DMS 273 (cell line): ENCODE measurements at regions not wholly inside any gene's neighbourhood (a gene's known extent, or its start where the extent isn't known, plus 50 kb on each side); places are given as distances from the start of the nearest gene placed in this dataset.

Experiments used
- DNase-seq: peaks from one replicate; lab custom pipeline; 2025; ENCODE audit not compliant: unreplicated experiment; lab: John Stamatoyannopoulos, UW

DNA sequence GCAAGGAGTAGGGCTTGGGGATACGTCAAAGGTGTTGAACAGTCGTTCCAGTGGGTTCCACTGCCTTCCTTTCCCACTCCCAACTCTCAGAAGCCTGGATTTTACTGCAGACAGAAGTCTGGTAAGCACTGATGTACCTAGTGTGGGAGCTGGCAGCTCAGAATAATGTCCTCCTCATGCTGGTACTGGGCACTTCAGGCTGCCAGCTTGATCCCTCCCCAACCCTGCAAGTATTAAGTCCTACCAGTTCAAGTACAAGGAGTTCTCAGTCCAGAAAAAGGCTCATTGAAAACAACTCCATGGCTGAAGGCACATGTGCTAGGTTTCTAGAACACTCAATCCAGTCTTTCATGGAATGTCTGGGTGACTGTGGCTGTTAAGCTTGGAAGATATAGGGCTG lies 304.3 kb downstream of the NUAK1 start:
- DNase-seq, result no peak

DNA sequence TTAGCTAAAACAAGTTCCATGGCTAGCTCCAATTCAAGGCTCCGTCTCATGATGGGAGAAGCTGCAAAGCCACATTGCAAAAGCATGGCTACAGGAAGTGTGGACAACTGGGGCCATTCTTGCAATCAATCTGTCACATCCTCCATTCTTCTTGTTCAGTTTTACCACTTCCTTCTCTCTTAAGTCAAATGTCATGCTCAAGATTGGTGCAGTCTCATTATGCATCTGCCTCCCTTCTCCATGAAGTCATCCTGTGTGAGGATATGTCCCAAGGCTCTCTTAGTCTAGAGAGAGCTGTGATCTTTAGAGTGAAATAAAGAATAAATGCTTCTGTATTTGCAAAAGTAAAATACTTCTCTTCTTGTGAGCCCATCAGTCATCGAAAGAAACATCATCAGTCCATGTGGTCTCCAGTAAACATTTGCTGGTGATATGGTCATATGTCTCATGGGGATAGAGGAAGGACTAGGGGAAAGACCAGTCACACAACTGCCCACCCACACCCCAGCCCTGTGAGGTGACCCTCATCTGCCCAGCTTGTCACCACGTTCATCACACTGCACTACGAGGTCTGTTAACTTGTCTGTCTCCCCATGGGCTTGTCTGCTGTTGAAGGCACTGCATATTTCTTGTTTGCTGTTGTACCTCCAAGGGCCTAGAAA lies 303.0 kb downstream of the NUAK1 start:
- no peak for DNase-seq

DNA sequence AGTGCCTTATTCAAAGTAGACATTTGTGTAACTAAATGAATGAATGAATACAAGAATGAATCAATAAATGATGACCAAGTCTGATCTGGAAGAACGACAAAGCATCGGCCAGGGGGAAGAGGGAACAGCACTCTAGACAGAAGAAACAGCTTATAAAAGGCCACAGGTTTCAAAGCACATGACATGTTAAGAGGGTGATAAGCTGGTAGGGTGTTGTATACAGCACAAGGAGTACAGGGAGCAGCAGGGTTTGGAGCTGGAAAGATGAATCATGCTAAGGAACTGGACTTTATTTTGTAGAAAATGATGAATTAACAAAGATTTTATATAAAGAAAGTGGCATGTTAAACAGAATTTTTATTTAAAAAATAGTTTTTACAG lies 302.5 kb downstream of the NUAK1 start:
- DNase-seq, result no peak

DNA sequence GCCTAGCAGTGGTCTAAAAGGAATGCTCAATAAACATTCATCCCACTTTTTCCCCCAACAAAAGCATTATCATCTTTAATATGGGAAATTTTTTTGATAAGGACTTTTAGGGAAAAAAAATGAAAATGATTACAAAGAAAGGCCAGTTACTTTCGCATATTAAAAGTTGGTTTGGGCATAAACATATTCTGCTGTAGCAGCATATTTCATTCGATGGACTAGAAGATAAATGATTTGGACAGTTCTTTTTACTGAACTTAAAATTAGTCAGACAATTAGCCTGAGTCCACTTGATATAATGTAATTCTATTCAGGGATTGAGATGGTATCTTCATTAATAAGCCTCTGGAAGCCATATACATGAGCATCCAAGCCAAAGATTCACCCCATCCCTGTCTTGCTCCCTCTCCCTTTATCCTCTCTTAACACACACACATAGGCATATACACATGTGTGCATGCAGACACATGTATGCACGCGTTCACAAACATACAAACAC lies 299.1 kb downstream of the NUAK1 start:
- DNase-seq, result no peak

DNA sequence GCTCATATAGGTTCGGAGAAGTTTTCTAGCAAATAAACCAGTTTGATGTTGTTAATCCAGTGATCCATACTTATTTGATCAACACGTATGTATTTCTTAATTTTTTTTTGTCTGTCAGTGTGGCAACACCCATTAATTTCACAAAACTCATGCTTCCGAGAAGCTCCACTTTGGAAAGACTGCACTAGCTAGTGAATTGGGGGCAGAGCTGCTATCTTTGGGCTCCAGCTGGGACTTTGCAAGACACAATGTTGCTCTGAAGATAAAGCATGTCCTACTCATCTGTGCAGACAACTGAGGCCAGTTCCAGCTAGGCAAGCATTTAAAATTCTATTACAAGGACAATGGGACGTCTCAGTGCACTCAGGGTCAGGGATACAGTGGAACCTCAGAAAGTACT lies 298.4 kb downstream of the NUAK1 start:
- DNase-seq, result no peak

DNA sequence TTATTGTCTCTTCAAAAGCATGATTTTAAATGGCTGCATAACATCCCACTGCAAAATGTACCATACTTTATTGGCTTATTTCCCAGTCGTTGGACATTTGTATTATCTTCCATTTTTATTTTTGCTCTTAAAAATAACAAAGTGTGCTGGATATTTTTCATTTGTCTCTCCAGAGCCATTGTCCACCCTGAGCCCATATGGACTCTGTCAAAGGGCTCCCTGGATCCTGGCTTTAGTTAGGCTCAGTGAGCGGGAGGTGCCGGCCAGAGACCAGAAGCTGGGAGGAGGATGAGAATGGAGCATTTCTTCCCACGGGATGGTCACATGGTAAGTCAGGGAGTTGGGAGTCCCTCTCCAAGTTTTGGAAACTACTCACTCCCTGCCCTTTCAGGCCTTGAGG lies 296.9 kb downstream of the NUAK1 start:
- DNase-seq, result no peak

DNA sequence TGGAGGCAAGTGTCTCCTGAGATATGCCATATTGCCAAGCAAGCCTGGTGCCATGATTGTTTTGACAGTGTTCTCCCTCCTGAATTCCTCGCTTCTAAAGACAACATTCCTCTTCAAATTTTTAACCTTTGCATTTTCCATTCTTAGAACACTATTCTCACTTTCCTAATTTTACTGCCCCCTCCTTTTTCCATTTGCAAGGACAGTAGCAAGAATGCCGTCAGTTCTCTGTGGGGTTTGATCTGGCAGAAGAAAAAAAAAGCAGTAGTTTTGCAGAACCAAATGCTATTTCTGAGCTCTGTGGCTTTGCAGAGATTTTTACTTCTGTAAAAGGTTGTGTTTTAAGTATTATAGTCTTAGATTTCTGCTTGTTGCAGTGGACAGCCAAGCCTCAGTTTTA lies 295.2 kb downstream of the NUAK1 start:
- no peak for DNase-seq

DNA sequence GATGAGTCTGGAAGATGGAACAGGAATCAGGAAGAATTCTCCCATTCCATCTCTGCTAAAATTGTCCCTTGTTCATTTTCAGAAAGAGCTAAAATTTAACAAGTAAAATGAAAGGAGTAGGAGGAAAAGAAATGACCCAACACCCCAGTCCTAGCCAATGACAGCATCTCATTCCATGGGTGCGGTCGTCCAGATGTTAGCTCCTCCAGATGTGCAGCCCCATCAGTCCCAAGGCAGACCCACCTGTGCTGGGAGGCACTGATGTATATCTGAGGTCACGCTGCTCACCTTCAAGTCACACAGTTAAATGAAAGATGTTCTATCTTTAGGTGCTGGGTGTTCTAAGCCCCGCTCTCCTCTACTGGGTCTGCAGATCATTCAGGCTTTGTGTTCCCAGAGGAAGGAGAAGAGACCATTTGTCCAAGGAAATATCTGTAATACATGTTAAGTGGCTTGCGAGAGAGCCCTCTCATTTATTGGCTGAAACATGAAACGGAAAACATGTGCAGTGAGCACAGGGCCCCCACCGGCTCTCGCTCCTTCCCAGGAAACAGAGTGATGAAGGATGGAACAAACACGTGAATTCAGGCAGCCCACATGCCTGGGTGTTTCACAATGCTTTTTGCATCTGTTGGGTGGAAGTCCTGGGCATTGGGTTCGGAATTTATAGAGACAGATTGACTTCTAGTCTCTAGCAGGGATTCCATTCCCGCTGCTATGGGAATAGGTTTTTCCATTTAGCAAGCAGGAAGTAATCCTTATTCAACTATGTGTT lies 294.6 kb downstream of the NUAK1 start:
- DNase-seq, result no peak

DNA sequence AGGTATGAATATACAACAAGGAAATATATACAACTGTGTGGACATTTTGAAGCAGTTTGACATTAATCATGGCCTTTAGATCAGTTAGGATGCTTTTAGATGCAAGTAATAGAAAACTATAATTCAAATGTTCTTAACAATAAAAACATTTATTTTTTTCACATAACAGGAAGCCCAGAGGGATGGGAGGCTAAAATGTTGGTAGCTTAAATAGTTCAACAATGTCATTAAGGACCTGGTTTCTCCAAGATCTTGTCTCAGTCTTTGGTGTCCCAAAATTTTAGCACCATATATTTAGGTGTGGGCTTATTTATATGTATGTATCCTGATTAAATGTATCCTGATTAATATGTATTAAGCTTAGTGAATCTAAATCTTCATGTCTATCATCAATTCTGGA lies 292.4 kb downstream of the NUAK1 start:
- DNase-seq, result no peak

DNA sequence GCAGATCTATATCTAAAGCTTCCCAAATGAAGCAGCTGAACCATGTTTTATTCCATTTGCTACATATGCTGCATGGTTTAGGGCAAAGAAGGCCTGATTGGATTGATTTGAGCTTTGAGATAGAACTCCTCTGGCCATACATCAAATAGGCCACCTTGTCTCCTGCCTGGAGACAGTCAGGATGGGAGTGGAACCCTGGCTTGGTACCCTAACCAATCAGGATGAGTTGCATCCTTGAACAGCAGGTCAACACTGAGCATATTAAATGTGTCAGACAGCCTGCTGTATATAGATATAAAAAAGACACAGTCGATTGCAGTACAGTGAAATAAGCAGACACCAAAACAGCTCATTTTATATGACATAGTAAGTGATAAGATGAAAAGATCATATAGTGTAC lies 291.7 kb downstream of the NUAK1 start:
- DNase-seq, result no peak

DNA sequence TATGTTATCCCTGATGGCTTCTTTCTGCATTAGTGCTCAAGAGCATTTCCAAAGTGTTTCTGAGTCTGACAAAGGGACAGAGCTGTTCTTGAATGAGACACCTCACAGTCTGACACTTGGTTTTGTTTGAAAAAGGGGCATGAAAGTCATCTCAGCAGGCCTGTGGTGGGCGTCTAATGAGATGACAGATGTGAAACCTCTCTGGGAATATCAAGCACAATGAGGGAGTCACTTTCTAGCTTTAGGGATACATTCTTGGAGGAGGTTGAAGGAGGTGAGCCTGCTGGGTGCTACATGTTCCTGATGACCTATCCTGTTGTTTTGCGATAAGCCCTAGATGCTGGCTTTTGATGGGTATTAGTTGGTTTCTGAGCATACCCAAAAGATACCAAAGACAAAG lies 290.5 kb downstream of the NUAK1 start:
- DNase-seq, result no peak

DNA sequence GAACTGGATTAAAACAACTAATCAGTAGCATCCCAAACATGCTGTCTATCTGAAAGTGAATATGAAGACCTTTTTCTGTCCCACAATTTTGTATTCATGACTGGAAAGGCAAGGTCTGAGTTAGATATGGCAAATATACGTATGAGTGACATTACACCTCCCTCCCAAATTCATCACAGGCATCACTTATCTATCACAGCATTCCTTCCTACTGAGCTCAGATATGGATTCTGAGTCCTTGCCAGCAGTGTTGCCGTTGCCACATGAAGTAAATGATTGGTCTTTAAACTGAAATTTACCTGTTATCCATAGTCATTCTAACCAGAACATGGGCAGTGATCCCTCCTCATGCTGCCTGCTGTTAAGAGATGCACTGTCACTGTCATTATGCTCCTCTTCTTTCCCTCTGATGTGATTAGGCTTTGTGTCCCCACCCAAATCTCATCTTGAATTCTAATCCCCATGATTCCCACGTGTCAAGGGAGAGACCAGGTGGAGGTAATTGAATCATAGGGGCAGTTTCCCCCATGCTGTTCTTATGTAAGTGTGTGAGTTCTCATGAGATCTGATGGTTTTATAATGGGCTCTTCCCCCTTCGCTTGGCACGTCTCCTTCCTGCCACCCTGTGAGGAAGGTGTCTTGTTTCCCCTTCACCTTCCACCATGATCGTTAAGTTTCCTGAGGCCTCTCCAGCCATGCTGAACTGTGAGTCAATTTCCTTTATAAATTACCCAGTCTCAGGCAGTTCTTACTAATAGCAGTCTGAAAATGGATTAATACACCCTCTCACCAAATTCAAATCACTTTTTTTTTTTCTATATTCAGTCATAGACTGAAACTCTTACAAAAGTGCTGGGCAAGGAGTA lies 288.4 kb downstream of the NUAK1 start:
- no peak for DNase-seq

DNA sequence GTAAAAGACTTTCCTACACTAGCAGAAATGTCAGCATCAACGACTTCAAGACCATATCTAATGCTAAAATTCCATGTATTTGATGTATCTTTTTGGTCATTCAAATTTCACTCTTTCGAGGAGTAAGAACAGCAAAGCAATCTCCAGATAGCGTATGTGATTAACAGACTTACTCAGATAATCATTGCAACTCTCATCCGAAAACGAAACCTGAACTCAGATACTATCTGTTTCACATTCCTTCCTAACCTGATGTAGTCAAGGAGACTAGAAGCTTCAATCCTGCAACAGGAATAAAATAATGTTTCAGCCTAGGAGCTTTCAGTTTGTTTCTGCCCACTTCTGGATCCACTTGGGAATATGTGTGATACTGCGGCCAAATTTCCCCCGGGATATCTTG lies 286.3 kb downstream of the NUAK1 start:
- no peak for DNase-seq

DNA sequence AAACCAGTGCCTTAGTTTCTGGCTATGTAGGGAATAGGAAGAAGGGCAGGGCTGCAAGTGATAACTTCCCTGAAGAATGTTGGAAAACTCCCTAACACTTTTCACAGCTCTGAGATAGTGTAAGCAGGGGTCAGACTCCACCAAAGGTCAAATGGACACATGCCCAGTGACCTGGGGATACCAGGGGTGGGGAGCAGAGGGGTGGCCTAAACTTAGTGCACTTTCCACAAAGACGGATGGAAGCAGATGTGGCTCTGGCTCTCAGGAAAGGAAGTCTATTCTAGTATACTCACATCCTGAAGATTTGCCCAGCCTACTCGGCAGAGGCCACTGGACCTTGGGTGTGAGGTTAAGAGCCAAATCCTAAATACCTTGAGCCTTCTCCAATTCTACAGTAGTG lies 285.8 kb downstream of the NUAK1 start:
- no peak for DNase-seq

DNA sequence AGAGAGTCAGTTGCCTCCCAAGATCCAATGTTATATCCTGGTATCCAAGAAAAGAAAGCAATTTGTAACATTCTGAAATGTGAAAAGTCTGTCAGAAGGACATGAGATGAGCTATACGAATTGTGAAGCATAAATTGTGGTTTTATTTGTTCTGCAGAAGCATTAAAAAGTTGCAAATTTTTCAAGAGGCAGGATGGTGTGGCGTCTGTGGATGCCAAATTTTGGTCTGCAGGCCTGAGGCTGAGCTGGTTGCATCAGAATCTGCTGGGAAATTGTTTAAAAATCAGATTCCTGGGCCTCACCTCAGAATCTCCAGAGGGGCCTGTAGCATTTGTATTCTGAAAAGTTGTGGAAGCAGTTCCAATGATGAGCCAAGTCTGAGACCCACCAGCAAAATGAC lies 284.7 kb downstream of the NUAK1 start:
- no peak for DNase-seq

DNA sequence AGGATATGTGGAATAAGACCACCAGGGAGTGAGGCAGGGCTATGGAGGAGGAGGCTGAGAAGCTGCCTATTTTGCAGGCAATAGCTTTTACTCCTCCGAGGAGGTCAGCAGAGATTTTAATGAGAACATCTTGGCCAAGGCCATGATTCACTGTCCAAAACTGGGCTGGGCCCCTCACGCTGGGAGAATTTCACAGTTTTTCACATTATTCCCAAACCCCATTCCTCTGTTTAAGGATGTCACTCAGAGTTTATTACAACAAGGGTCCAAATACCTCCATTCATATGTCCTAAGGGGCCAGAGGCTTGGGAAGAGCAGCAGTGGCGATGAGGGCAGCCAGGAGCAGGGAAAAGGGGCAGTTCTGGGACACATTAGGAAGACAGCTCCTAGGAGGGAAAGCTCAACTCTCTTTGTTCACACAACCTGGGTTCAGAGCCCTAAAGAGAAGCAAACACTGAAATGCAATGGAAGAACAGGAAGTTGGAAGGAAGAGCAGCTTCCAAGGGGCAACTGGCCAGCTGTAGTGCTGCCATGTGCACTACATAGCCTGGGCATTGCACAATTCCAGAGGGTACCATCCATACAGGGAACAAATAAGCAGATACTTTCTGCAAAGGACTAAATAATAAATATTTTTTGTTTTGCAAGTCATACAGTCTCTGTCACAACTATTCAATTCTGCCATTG lies 283.2 kb downstream of the NUAK1 start:
- DNase-seq, result no peak

DNA sequence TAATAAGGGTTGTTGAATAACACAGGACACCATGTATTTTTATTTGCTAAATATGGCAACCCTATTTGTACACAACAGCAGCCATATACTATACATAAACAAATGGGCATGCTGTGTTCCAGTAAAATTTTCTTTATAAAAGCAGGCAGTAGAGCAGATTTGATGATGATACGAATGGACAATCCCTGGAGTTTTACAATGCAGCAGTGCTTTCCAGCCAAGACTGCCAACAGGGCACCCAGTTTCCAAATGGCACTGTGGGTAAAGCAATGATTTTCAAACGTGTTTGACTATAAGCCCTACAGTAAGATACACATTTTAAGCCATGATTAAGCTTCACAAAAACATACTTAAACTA lies 282.7 kb downstream of the NUAK1 start:
- no peak for DNase-seq

DNA sequence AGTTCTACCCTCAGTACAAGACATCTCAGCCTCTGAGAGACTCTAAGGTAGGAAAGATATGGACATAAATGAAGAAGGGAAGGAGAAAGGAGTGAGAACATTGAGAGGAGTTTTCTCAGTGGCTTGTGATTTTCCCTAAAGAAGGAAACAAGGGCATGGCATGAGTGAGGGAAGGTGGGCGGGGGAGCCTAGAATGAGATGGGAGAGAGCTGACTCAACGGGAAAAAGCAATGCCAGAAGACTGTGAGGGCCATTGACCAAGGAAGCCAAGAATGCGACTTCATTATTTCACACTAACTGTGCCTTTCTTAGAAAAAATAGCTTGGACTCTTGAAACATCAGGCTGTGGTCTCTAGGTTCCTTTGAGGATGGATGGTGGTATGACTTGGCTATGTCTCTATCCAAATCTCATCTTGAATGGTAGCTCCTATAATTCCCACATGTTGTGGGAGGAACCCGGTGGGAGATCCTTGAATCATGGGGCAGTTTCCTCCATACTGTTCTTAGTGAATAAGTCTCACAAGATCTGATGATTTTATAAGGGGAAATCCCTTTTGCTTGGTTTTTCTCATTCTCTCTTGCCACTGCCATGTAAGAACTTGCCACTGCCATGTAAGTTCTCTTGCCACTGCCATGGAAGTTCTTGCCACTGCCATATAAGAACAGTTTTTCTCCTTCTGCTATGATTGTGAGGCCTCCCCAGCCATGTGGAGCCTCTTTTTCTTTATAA lies 279.6 kb downstream of the NUAK1 start:
- no peak for DNase-seq

DNA sequence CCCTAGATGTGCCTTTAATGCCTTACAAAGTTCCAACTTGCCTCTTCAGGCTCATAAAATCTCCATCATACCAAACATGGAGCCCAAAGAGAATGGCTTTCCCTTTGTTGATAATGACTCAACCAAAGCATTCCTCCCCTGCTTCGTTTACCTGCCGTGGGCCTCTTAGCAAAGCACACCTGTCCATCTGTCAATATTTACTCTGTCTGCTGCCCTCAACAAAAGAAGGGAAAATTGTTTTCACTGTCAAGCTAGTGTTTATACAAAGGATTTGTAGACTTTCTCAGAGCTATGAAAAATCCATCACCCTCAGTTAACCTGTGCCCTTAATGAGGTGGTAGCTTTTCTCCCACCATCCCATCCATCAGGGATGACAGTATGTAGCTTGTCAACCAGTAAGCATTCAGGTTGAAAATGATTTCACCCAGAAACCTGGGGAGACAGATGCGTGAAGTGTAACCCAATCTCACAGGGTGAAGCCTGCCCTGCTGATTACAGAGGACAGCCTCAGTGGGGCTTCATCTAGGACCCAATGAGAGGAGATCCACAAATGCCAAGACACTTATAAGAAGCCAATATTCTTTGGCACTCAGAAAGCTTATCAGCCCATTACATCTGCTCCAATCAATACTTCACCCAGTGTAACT lies 278.1 kb downstream of the NUAK1 start:
- DNase-seq, result peak; percentile 1

DNA sequence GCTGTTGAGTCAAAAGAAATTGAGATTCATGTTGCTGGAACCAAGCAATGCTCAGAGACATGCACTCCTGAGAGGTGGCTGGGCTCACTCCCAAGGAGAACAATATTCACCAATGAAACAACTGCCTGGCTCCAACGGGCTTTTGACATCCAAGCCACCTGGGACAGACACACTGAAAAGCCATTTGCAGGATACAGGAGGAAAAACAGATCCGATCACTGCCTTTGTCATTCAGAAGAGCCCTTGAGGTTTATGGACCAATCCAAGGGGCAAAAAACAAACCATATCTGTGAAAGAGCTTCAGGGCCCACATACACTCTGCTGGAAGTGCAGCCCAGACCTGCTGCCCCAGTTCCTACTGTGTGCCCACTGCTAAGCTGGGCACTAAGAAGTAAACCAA lies 277.5 kb downstream of the NUAK1 start:
- no peak for DNase-seq
